DMS53 treated with DMSO at 0.1 percent for 48 hours (cell line): ENCODE measurements at regions not wholly inside any gene's neighbourhood (a gene's known extent, or its start where the extent isn't known, plus 50 kb on each side); places are given as distances from the start of the nearest gene placed in this dataset.

Experiments
- DNase-seq: peaks from one replicate; lab custom pipeline; 2025; ENCODE audit not compliant: unreplicated experiment; lab: John Stamatoyannopoulos, UW

DNA sequence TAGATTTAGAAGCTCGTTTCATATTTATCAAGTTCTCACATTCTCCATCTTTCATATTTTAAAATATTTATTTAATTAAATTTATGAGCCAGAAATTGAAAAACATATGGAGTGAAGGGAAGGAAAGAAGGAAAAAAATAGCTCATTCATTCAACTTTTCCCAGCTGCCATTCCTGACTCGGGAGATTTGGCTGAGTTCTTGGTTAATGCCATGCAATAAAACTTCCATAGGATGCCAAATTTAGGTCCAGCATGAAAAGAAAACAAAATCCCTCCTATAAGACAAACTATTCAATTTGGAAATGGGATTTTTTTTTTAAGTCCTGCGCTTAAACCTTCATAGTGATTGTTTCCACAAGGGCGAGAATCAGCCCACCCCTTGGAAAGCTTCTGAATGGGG is 426.1 kb upstream of the TNP1 start:
- DNase-seq = no peak

DNA sequence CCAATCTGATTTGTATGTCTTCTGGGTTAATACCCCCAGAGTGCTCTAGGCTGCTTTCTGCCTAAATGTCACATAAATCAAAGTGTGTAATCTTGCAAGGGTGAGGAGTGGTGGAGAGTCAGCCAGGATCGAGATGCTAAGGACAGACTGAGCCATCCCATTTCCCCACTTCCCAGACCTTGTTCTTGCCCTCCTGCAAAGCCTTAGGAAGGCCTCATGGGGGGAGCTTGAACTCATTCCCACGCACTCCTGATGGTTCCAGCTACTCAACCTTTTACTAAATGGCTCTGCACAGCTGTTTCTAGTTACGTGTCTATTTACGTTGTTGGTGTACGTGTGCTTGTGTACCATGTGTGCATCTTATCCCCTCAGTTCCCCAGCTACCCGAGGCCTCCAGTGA is 423.6 kb upstream of the TNP1 start:
- DNase-seq = no peak

DNA sequence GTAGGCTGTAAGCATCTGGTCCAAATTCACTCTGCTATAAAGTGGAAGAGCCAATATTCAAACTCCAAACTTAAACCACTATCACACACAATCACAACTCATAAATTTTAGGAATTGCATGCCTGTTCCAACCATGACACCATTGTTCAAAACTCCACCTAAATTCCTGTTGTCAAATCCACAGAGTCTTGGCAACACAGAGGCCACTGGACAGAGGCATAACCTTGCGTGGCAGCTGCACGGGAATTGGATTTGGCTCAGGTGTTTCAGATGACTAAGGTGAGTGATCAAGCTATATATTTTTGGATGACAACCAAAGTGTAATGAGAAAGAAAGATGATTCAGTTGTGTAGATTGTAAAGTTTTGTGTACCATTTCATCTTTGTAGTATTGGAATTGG is 422.7 kb upstream of the TNP1 start:
- DNase-seq = no peak

DNA sequence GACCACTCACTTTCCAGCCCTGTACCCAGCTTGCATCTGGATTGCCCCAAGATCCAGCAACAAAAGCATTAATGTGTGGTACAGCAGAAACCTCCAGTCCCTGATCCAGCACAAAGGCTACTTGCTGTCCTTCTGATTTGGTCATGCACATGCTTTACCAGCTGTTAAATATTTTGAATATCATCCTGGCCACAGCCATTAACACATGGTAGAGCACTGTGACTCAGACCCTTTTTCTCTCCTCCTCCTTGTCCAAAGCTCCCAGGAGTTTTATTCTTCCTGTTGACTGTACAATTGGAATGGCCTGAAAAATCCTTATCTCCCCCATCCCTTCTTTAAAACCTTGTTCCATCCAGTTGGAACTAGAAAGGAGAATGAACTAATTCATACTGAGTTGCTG is 419.7 kb upstream of the TNP1 start:
- DNase-seq = no peak

DNA sequence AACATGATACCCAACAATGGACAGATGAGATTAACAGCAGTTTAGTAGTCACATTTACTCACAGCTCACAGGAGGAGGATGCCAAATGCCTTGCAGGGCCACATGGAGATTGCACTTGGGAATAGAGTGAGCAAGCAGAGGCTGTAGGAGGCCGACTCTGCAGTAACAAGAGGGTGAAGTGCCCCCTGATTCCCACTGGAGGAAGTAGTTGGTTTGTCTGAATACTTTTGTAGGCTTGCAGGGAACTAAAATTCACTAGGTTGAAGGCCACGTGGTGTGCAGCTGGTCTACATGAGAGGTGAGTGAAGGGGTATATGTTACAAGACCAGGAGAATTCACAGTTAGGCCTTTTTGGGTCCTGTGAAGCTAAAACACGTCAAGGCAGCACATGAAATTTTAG is 419.3 kb upstream of the TNP1 start:
- DNase-seq = no peak

DNA sequence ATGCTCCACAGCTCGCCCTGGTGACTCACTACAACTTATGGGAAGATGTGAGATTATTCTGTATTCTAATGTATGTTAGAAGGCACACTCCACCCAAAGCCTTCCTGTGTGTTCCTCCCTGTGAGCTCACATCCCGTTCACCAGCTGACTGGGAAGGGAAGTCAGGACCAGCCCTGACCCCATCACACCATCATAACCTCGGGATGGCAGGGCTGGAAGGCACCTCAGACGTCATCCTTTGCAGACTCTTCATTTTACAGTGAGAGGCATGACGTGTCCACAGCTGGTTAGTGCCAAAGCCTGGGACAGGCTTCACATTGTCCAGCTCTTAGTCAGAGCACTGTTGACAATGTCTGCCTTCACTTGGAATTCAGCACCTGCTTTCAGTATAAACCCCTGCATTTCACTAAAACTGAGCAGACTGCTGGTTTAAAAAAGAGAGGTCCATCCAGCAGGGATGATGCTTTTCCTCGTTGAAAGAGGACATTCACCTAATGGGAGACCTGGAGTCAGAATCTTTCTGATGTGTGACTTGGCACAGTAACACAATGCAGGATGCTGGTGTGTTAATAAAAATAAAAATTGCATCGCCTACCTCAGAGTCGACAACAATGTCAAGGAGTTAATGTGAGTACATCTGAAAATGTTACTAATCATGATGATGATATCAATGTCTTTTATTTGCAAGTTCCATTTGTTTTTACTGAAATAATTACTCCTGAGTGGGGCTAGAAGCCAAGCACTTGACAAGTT is 418.0 kb upstream of the TNP1 start:
- DNase-seq = peak; percentile 17

DNA sequence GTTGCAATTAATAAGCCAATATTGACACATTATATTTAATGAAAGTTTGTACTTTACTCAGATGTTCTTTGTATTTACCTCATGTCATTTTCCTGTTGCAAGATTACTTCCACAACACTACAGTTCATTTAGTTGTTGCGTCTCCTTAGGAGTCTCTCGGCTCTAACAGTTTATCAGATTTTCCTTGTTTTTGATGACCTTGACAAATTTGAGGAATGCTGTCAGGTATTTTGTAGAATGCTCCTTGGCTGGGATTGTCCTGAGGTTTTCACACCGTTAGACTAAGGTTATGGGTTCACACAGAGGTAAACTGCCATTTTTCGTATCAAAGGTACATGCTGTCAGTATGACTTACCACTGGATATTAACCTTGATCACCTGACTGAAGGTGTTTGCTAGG is 416.6 kb upstream of the TNP1 start:
- no peak for DNase-seq

DNA sequence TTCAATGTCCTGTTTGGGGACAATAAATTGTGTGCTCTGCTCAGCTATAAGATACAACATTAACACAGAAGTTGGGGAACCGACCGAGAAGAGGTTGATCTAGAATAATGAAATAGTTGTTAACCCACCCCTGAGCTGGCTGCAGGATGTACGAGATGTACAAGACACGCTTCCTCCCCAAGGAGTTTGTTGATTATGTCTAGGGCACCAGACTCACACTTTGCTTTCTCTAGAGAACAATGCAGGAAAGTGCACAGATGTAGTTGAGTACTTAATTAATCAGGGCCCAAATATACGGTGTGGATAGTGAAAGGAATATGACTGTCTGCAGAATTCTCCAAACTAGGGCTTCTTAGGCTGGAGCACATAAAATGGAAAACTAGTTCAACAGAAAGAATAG is 415.2 kb upstream of the TNP1 start:
- no peak for DNase-seq

DNA sequence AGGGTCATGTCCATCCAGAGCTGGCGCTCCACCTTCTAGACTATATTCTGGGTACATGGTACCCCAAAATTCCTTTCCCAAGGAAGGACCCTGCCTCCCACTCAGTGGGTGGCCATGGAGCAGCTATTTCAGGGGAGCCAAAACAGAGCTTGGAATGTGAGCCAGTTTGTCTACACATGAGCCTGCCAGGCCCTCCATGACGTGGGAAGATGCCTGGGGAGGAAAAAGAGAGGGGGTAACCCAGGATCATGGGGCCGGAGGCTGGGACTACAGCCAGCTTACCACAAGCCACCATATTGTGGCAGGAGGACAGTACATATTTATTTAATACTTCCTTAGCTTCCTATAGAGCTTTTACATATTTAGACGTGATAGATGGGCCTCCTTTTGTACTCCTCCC is 414.7 kb upstream of the TNP1 start:
- no peak for DNase-seq

DNA sequence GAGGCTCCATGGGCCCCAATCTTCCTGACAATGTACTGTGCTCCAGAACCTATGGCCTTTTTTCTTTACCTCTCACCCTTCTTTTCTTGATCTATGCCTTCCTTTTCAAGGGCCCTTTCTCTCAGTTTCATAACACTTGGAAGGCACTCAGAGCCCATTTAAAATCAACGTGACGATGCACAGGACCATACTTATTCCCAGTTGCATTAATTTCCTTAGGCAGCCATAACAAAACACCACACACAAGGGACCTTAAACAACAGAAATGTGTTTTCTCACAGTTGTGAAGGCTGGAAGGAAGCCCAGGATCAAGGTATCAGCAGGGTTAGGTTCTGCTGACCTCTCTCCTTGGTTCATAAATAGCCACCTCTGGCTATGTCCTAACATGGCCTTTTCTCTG is 414.0 kb upstream of the TNP1 start:
- DNase-seq = no peak

DNA sequence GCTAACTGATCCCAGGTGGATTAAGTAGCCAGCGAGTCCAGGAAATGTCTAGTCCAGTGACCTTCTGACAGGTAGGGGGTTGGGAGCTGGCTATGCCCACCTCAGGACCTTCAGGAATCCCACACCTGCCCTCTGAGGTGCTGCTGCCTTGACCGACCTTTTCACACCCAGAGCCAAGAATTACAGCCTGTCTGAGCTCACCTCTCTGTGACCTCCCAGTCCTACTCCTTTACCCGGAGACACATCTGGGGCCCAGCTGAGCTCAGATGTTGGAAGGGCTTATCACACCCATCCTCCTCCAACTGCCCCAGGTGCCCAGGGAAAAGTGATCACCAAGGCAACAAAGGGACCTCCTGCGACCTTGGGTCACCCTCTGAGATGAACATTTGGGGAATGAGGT is 413.3 kb upstream of the TNP1 start:
- no peak for DNase-seq

DNA sequence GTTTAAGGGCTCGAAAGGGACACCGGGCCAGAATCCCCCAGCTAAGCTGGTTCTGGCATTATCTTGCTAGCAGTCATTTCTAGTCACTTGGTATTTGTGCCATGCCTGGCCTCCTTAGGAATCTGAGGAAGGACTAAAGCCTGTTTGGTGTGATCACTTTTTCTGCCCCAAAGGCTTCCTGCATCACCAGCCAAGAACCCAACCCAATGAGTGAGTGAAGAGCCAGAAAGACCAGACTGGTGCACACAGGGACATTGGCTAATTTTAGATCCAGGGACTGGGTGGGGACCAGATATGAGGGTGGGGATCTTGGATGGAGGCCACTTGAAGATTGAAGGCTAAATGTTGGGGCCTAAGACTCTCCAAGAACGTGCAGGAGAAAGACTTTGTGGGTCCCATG is 411.9 kb upstream of the TNP1 start:
- DNase-seq = no peak

DNA sequence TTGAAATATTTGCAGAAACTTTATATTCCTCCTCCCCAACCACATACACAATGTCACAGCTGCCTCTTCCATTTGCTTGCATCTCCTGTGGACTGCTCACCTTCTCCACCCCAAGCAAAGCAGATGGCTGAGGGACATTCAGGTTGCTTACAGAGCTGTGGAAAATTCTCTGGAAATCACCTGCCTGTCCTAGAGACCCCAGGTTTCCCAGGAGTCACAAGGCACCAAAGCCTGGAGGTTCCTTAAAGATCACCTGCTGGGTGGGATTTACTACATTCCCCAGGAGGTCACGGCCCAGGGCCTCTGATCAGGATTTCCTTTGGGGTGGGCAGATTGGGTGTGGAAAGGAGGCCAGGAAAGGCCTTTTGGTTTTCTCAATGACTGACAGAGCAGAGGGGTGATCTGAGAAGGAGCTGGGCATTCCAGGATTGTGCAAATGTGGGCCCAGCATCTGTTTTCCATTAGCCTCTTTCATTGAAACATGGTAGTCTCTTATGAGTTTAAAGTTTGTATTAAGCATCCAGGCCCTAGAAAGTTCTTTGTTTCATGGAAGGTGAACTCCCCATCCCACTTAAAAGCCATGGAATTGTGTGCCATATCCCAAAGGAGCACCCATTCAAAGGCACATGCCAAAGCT is 410.7 kb upstream of the TNP1 start:
- DNase-seq = no peak

DNA sequence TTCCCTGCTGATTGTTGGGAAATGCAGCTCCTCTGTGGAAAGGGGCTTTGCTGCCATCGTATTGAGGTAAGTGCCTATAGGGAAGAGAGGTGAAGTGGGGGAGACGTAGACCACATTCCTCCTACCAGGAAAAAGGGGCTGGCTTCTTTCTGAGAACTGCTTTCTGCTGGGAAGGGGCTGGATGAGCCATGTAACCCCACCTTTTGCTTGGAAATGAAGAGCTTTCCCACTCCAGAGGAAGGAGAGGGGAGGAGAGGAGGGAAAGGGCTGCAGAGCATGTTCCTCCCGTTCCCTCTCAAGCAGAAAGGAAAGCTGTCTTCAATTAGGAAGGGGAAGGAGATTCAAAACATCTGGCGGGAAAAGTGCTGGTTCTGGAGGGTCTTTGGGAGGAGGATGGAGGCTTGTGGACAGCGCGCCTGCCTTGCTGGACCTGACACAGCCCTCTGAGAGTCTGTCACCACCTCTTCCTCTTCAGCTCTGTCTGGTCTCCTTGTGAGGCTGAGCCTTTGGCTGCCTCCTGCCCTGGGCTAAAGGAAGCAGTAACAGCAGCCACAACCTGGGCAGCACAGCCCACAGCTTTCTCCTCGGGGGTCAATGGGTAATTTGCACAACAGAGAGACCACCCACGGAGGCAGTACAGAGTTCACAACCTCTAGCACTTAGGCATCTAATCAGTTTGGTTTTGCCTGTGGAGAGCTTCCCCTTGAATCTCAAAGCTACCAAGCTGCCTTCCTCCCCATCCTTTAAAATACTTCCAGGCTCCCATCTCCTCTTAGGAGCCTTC is 410.0 kb upstream of the TNP1 start:
- DNase-seq = no peak

DNA sequence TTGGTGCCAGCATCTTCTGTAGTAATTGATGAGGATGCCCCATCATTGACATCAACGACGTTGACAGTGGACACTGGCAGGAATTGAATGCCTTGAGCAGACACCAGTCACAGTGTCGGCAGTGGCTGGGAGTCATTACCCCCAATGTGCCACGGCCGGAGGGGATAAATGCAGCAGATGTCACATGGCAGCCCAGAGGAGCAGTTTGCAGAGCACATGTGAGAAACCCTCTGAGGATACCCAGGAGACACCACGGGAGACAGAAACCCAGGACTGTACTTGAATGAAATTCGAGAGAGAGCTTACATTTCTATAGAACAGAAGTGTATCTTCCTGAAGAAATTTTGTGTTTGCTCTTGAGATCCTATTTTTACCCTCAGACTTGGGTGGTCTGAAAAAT is 409.1 kb upstream of the TNP1 start:
- DNase-seq = no peak

DNA sequence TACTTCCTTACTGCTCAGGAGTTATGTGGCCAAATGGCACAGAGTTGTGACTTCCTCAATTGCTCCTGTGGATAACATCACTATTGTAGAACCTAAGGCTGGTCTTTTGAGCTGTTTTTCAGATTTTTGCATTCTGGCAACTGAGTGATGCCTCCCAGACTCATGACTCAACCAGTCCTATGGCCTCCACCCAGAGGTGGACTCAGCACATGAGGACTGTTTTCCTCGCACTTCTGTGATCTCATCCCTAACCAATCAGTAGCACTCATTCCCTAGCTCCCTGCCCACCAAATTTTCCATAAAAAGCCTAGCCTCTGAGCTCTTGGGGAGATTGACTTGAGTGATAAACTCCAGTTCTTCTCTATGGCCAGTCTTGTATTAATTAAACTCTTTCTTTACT is 407.9 kb upstream of the TNP1 start:
- DNase-seq = no peak

DNA sequence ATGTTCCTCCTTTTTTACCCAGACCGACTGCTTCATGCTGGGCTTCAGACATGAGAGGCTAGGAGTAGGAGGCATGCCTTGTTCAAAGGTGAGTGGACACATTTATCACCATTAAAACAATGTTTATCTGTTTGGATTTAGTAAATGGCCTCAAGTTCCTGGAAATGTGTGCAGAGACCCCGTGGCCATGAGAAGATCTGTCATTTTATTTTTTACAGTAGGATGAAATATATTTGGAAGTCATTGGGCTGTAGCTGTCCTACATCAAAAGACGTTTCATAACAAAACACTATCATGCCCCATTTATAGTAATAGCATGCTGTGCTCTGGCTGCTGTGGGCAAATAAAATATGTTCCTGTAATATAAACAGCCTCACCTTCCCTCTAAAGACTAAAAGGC is 403.9 kb upstream of the TNP1 start:
- no peak for DNase-seq

DNA sequence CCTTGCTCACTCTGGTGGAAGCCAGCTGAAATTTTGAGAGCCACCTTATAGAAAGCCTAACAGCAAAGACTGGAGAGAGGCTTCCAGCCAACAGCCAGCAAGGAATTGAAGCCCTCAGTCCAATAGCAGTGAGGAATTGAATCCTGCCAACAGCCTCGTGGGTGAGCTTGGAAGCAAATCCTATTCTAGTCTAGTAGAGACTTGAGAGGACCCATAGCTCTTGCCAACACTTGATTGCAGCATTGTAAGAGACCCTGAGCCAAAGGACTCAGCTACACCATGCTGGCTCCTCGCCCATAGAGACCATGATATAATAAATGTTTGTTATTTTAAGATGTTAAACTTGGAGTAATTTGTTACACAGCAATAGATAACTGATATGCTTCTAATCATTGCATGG is 403.0 kb upstream of the TNP1 start:
- no peak for DNase-seq

DNA sequence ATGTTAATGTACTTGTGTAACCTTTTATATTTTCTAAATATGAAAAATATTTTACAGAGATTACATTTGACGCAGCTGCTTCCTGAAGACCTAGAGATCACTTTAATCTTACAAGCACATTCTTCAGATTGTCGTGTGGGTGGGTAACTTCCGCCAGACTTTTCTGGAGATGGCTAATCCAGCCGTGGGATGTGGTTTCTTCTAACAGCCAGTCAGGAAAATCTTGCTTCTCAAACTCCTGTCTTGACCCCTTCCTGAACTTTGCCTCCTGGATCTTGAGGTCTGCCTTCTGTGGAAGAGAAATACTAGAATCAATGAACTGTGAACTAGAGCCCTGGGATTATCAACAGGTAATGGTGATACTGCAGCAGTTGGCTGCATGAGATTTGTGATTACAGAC is 401.6 kb upstream of the TNP1 start:
- no peak for DNase-seq

DNA sequence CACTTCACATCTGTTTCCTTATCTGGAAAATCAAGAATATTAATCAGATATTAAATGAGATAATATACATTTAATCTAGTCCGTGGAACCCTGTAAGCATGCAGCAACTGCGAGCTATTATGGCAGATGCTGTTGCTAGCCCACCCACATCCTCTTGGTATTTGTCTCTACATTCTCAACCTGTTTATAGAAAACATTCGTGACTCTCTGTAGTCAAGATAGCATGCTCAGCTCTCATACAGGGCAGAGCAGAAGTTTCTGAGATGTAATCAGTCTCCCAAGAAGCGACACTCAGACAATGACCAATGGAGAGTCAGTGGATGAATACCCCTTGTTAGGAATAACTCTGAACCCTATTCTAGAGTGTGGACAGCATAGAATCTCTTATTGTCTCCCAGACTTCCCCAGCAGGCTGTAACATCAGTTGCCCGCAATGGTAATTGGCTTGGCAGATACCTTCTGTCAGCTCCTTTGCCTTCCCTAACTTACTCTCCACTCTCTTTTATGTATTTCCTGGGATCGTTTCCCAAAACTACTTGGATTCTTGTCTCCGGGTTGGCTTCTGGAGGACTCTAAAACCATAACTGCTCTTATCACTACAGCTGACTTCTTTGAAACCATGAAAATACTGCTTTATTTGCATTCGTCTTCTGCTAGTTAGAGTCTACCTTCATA is 400.7 kb upstream of the TNP1 start:
- no peak for DNase-seq

DNA sequence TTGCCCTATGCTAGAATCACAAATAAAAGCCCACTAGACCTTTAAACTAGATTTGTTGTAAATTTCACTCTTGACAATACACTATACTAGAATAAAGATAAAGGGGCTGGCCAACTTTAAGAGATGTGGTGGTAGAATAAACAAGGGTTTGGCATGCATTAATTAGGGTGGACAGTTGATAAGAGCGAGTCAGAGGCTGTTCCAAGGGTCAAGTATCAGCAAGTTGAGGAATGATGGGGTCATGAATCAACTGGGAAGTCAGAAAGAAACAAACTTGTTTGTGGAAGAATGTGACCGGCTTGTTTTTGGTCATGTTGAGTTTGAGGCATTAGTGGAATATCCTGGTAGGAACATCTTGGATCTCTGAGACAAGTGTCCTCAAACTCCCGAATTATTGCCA is 398.3 kb upstream of the TNP1 start:
- no peak for DNase-seq

DNA sequence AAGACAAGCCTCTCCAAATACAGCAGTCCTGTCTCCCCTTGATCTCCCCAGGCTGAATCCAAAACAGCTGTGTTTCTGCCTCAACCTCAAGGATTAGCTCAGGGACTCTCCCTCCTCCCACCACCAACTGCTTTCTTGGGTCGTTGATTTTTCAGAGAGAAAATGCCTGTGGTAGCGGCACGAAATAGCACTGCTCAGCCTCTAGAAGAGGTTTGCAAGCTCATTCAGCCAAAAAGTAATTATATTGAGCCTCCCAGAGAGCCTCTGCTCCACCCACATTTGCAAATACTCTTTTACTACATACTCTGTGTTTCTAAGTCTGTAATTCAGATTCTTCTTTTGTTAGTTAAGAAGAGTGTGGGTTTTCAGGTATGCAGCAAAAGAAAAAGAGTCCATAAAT is 396.4 kb upstream of the TNP1 start:
- no peak for DNase-seq
